ENCODE measurements at regions not wholly inside any gene's neighbourhood (a gene's known extent, or its start where the extent isn't known, plus 50 kb on each side); places are given as distances from the start of the nearest gene placed in this dataset.

DNA sequence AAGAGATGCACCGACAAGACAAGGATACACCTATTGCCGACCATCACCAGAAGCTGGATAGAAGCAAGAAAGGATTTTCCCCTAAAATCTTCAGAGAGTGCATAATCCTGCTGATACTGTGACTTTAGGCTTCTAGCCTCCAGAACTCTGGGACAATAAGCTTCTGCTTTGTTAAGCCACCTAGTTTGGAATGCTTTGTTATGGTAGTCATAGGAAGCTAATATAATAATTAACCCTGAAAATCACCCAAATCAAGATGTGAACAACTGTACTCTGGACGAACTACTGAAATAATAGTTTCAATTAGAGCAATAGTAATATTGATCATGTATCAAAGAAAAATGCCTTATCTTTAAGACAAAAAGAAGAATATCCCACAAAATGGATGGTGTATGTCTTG, 524.6 kb downstream of the EFNB2 start:
- no peaks in the 10 kb centered on the region for H3K9me3 ChIP-seq (ENCODE audit: control insufficient read depth in 2 of 2, insufficient read depth in 1 of 2, low read depth in 1 of 2, low read length in 1 of 2)
- H3K27ac ChIP-seq (ENCODE audit: low read depth in 1 of 3, low read length in 2 of 3), result no peak overlapping the region
- H3K36me3 ChIP-seq (ENCODE audit: control insufficient read depth in 3 of 3, insufficient read depth in 2 of 3, low read depth in 1 of 3, low read length in 3 of 3), result no peaks in the 10 kb centered on the region
- FAIRE-seq, result no peak
- H3K4me3 ChIP-seq (ENCODE audit: low read depth in 1 of 3, low read length in 3 of 3), result no peak overlapping the region
- WGBS, 3 donors, result 42 to 77% (median 63%) methylated on average over 3 of the region's 3 CpGs
- DNase-seq, result no peak
- no peaks in the 10 kb centered on the region for H3K27me3 ChIP-seq (ENCODE audit: control insufficient read depth in 3 of 3, insufficient read depth in 3 of 3, low read length in 3 of 3)
- H3K4me1 ChIP-seq (ENCODE audit: control insufficient read depth in 3 of 3, insufficient read depth in 2 of 3, low read depth in 1 of 3, low read length in 2 of 3), result no peaks in the 10 kb centered on the region

DNA sequence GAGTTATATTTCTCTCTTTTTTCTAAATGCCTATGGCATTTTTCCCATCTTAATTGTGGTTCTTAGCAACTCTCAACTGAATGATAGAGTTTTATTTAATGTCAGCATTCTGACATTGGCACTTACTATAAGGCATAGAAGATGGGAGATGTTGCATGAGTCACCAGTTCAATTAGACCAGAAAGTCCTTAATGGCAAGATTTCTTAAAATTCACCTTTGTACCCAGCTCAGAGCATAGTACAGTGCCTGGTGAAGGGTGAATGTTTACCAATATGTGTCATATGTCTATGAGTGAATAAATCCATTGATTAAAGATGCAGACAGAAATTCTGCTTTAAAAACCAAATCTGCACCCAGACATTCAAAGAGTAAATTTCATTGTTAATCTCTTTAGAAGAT, 526.9 kb downstream of the EFNB2 start:
- FAIRE-seq, result peak; percentile 39
- no peak overlapping the region for H3K27ac ChIP-seq (ENCODE audit: low read depth in 1 of 3, low read length in 2 of 3)
- H3K4me3 ChIP-seq (ENCODE audit: low read depth in 1 of 3, low read length in 3 of 3), result no peak overlapping the region
- no peaks in the 10 kb centered on the region for H3K36me3 ChIP-seq (ENCODE audit: control insufficient read depth in 3 of 3, insufficient read depth in 2 of 3, low read depth in 1 of 3, low read length in 3 of 3)
- no peaks in the 10 kb centered on the region for H3K27me3 ChIP-seq (ENCODE audit: control insufficient read depth in 3 of 3, insufficient read depth in 3 of 3, low read length in 3 of 3)
- H3K4me1 ChIP-seq (ENCODE audit: control insufficient read depth in 3 of 3, insufficient read depth in 2 of 3, low read depth in 1 of 3, low read length in 2 of 3), result no peaks in the 10 kb centered on the region
- DNase-seq, result peak in 1 of 2 donors; percentile 77
- no peaks in the 10 kb centered on the region for H3K9me3 ChIP-seq (ENCODE audit: control insufficient read depth in 2 of 2, insufficient read depth in 1 of 2, low read depth in 1 of 2, low read length in 1 of 2)

DNA sequence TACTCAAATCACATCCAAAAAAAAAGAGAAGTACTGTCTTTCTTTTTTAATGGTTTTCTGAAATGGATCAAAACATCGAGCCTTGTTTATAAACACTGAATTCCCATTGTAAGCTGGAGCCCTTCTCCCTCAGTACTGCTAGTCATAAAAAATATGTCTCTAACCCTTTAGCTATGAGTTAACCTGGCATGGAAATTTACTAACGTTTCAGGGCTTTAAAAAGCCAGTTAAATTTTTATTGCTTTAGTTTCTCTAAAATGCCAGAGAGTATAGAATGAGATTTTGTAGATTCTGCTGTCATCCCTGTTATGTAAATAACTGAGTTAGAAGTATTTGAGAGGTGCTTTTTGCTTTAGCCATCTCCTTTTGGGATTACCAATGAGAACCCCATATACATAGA, 528.3 kb downstream of the EFNB2 start:
- 54 to 60% (median 60%) methylated on average over 2 of the region's 2 CpGs for WGBS, 3 donors
- H3K4me1 ChIP-seq (ENCODE audit: control insufficient read depth in 3 of 3, insufficient read depth in 2 of 3, low read depth in 1 of 3, low read length in 2 of 3), result no peaks in the 10 kb centered on the region
- FAIRE-seq (no peak), DNase-seq (no peak)
- H3K9me3 ChIP-seq (ENCODE audit: control insufficient read depth in 2 of 2, insufficient read depth in 1 of 2, low read depth in 1 of 2, low read length in 1 of 2), result no peaks in the 10 kb centered on the region
- H3K27me3 ChIP-seq (ENCODE audit: control insufficient read depth in 3 of 3, insufficient read depth in 3 of 3, low read length in 3 of 3), result no peaks in the 10 kb centered on the region
- no peaks in the 10 kb centered on the region for H3K36me3 ChIP-seq (ENCODE audit: control insufficient read depth in 3 of 3, insufficient read depth in 2 of 3, low read depth in 1 of 3, low read length in 3 of 3)
- no peak overlapping the region for H3K27ac ChIP-seq (ENCODE audit: low read depth in 1 of 3, low read length in 2 of 3)
- H3K4me3 ChIP-seq (ENCODE audit: low read depth in 1 of 3, low read length in 3 of 3), result no peak overlapping the region

DNA sequence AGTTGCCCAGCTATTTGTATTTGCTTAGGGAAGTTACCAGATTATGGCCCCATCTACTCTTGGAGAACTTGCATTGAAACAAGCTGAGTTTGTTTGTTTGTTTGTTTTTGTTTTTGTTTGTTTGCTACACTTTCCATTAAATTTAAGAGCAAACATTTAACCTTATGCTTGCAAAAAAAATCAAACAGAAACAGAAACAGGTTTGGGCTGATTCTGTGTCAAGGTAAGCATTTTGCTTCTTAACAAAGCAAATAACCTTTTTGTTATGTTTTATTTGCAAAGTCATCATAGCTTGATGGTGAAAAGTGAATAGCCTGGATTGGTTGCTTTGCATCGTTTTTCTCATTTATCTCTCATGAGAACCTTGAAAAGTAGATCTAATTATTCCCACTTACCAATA, 531.8 kb downstream of the EFNB2 start:
- Histone ChIP-seq H3K36me3 (ENCODE audit: control insufficient read depth in 3 of 3, insufficient read depth in 2 of 3, low read depth in 1 of 3, low read length in 3 of 3) (no peaks in the 10 kb centered on the region), H3K27ac (ENCODE audit: low read depth in 1 of 3, low read length in 2 of 3) (no peak overlapping the region), H3K9me3 (ENCODE audit: control insufficient read depth in 2 of 2, insufficient read depth in 1 of 2, low read depth in 1 of 2, low read length in 1 of 2) (no peaks in the 10 kb centered on the region), H3K4me3 (ENCODE audit: low read depth in 1 of 3, low read length in 3 of 3) (no peak overlapping the region), H3K4me1 (ENCODE audit: control insufficient read depth in 3 of 3, insufficient read depth in 2 of 3, low read depth in 1 of 3, low read length in 2 of 3) (no peaks in the 10 kb centered on the region), H3K27me3 (ENCODE audit: control insufficient read depth in 3 of 3, insufficient read depth in 3 of 3, low read length in 3 of 3) (no peaks in the 10 kb centered on the region)
- 53 to 79% (median 77%) methylated on average over 1 of the region's 1 CpG for WGBS, 3 donors
- DNase-seq (no peak), FAIRE-seq (no peak)

DNA sequence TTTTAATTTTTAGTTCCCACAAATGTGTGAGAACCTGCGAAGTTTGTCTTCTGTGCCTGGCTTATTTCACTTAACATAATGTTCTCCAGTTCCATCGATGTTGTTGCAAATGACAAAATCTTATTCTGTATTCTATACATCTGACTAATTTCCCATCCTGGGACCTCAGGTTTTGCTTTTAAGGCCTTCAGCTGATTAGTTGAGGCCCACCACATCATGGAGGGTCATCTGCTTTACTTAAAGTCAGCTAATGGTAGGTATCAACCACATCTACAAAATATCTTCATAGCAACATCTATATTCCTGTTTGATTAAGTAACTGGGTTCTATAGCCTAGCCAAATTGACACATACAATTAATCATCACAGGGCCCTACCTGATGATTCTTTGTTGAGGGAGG, 534.0 kb downstream of the EFNB2 start:
- FAIRE-seq, result no peak
- H3K27ac ChIP-seq (ENCODE audit: low read depth in 1 of 3, low read length in 2 of 3), result no peak overlapping the region
- WGBS, 3 donors, result 44 to 47% (median 46%) methylated on average over 2 of the region's 2 CpGs
- H3K36me3 ChIP-seq (ENCODE audit: control insufficient read depth in 3 of 3, insufficient read depth in 2 of 3, low read depth in 1 of 3, low read length in 3 of 3), result no peaks in the 10 kb centered on the region
- H3K4me1 ChIP-seq (ENCODE audit: control insufficient read depth in 3 of 3, insufficient read depth in 2 of 3, low read depth in 1 of 3, low read length in 2 of 3), result no peaks in the 10 kb centered on the region
- DNase-seq, result no peak
- H3K4me3 ChIP-seq (ENCODE audit: low read depth in 1 of 3, low read length in 3 of 3), result no peak overlapping the region
- no peaks in the 10 kb centered on the region for H3K27me3 ChIP-seq (ENCODE audit: control insufficient read depth in 3 of 3, insufficient read depth in 3 of 3, low read length in 3 of 3)
- H3K9me3 ChIP-seq (ENCODE audit: control insufficient read depth in 2 of 2, insufficient read depth in 1 of 2, low read depth in 1 of 2, low read length in 1 of 2), result no peaks in the 10 kb centered on the region

DNA sequence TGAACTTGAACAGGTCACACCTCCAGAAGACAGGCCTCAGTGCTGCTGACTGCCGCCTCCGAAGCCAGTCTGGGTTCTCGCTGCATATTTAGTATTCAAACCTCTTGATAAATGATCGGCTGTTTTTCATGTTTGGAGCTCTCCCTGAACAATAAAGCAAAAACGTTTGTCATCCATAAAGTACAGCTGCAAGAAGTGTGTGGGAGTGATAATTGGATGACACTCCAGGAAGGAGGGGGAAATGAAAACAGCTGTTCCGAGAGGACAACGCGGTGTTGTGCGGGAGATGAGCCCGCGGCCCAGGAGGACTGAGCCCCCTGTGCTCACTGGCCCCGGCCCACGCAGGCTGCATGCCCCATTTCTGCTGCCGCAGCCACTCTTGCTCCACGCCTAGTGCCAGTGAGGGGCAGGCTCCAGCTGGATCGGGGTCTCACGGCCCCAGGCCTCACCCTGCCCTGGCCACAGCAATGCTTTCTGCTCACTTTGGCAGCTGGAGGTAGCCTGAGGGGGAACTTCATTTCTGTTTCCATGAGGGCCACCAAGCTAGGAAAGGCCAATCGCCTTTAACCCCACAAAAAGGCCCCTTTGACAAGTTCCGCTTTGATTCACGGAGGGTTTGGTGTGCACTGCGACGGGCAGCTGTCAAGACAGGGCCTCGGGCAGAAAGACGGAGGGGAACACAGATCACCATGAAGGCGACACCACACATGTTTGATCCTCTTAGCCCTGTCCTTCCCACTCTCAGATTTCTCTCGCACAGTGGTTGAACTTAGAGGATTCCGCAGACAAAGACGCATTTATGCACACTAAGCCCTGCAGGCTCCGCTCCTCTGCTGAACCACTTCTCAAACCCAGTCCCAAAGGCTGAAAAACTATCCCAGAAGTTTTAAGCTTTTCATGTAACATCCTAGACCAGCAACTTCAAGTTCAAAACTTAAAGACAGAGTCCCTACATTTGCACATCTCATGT, 537.6 kb downstream of the EFNB2 start:
- Histone ChIP-seq H3K4me3 (ENCODE audit: low read depth in 1 of 3, low read length in 3 of 3) (no peak overlapping the region), H3K9me3 (ENCODE audit: control insufficient read depth in 2 of 2, insufficient read depth in 1 of 2, low read depth in 1 of 2, low read length in 1 of 2) (no peaks in the 10 kb centered on the region), H3K4me1 (ENCODE audit: control insufficient read depth in 3 of 3, insufficient read depth in 2 of 3, low read depth in 1 of 3, low read length in 2 of 3) (no peaks in the 10 kb centered on the region), H3K27me3 (ENCODE audit: control insufficient read depth in 3 of 3, insufficient read depth in 3 of 3, low read length in 3 of 3) (no peaks in the 10 kb centered on the region), H3K36me3 (ENCODE audit: control insufficient read depth in 3 of 3, insufficient read depth in 2 of 3, low read depth in 1 of 3, low read length in 3 of 3) (no peaks in the 10 kb centered on the region), H3K27ac (ENCODE audit: low read depth in 1 of 3, low read length in 2 of 3) (no peak overlapping the region)
- 71 to 84% (median 76%) methylated on average over 28 to 29 of the region's 29 CpGs for WGBS, 3 donors
- FAIRE-seq, result no peak
- DNase-seq, result no peak

DNA sequence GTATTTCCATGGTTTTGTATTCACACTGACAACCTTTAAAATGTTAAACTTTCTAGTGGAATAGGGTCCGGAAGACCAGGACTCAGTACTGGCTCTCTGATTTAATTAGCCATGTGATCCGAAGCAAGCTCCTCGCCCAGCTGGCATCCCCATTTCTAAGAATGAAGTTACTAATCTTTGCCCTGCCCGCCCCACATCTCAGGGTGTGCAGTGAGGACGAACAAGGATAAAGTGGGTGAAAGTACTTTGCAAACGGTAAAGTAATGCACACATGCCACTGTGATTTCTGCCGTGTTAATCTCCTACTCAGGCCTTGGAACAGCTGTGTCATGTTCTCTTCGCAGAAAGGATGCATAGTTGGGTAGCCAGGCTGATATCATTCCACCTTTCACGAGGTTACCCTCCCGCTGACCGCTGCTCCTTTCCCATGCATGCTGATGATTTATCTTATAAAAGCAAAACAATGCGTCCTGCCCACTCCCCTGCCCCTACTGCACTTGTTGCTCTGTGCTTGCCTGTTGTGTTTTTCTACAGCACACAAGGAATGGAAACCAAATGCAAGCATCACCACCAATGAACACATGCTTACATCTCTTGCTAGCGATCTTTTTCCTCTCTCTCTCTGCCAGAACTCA, 539.0 kb downstream of the EFNB2 start:
- H3K9me3 ChIP-seq (ENCODE audit: control insufficient read depth in 2 of 2, insufficient read depth in 1 of 2, low read depth in 1 of 2, low read length in 1 of 2), result no peaks in the 10 kb centered on the region
- FAIRE-seq (no peak), DNase-seq (no peak)
- H3K36me3 ChIP-seq (ENCODE audit: control insufficient read depth in 3 of 3, insufficient read depth in 2 of 3, low read depth in 1 of 3, low read length in 3 of 3), result no peaks in the 10 kb centered on the region
- H3K27ac ChIP-seq (ENCODE audit: low read depth in 1 of 3, low read length in 2 of 3), result no peak overlapping the region
- no peak overlapping the region for H3K4me3 ChIP-seq (ENCODE audit: low read depth in 1 of 3, low read length in 3 of 3)
- no peaks in the 10 kb centered on the region for H3K4me1 ChIP-seq (ENCODE audit: control insufficient read depth in 3 of 3, insufficient read depth in 2 of 3, low read depth in 1 of 3, low read length in 2 of 3)
- WGBS, 3 donors, result 72 to 87% (median 82%) methylated on average over 13 of the region's 13 CpGs
- H3K27me3 ChIP-seq (ENCODE audit: control insufficient read depth in 3 of 3, insufficient read depth in 3 of 3, low read length in 3 of 3), result no peaks in the 10 kb centered on the region

DNA sequence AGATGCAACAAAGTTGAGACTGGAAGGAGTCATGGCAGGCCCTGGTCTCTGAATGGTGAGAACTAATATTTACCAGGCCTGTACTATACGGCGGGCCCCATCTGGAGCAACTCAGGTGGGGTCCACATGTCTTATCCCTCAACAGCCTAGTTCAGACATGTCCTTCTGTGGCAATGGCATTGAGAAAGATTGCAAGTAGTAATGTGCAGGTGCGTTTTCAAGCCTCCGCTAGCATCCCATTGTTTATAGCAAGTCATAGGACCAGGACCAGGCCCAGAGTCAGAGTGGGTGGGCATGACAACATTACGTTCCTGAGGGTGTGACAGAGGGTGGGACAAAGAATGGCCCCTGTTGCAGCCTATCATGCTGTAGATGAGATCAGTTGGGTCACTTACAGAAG, 541.1 kb downstream of the EFNB2 start:
- no peak overlapping the region for H3K27ac ChIP-seq (ENCODE audit: low read depth in 1 of 3, low read length in 2 of 3)
- 92 to 96% (median 92%) methylated on average over 5 of the region's 5 CpGs for WGBS, 3 donors

More for the DNA sequence above, 541.1 kb downstream of the EFNB2 start:
- no peaks in the 10 kb centered on the region for H3K27me3 ChIP-seq (ENCODE audit: control insufficient read depth in 3 of 3, insufficient read depth in 3 of 3, low read length in 3 of 3)
- no peak for DNase-seq
- H3K4me1 ChIP-seq (ENCODE audit: control insufficient read depth in 3 of 3, insufficient read depth in 2 of 3, low read depth in 1 of 3, low read length in 2 of 3), result no peaks in the 10 kb centered on the region
- no peaks in the 10 kb centered on the region for H3K36me3 ChIP-seq (ENCODE audit: control insufficient read depth in 3 of 3, insufficient read depth in 2 of 3, low read depth in 1 of 3, low read length in 3 of 3)
- no peak for FAIRE-seq
- no peaks in the 10 kb centered on the region for H3K9me3 ChIP-seq (ENCODE audit: control insufficient read depth in 2 of 2, insufficient read depth in 1 of 2, low read depth in 1 of 2, low read length in 1 of 2)
- H3K4me3 ChIP-seq (ENCODE audit: low read depth in 1 of 3, low read length in 3 of 3), result no peak overlapping the region
